ENCODE measurements at regions not wholly inside any gene's neighbourhood (a gene's known extent, or its start where the extent isn't known, plus 50 kb on each side); places are given as distances from the start of the nearest gene placed in this dataset.

- no peak for TF ChIP-seq TCF7L2 (IDR thresholded peaks at IDR 0.05; ENCODE audit: low read depth, low read length)
- TF ChIP-seq REST (IDR thresholded peaks at IDR 0.05; ENCODE audit: insufficient read depth in 1 of 2, low read depth in 2 of 2, low read length in 1 of 2): no peak
- no peak for TF ChIP-seq CTCF (IDR thresholded peaks at IDR 0.05)
- TF ChIP-seq SIN3A (IDR thresholded peaks at IDR 0.05; ENCODE audit: borderline replicate concordance, insufficient read depth, low read depth, low read length): no peak
- no peak for TF ChIP-seq POLR2AphosphoS5 (IDR thresholded peaks at IDR 0.05; ENCODE audit: low read depth, low read length)
- H3K4me3 ChIP-seq (ENCODE audit: low read depth in 2 of 2, low read length in 2 of 2): no peak overlapping the region
- no peaks in the 10 kb centered on the region for H3K4me1 ChIP-seq (ENCODE audit: control insufficient read depth, insufficient read depth, low read length)
- DNase-seq (ENCODE audit: low read depth, low spot score) (no peak), ATAC-seq (no peak)
- no peaks in the 10 kb centered on the region for H3K36me3 ChIP-seq (ENCODE audit: control insufficient read depth, insufficient read depth, low read length)
- no TSS peak for BruUV-seq (replicated peaks)
- ChIA-PET POLR2A (no interaction called here), CTCF (no interaction called here)
- intact Hi-C loops (cut with micrococcal nuclease; ENCODE audit: unreplicated experiment) (no loop called here), in situ Hi-C loops (cut with HindIII; ENCODE audit: low pct_unique_long_range_greater_than_20kb, low sequenced_read_pairs) (no loop called here)
- no peak overlapping the region for H3K27ac ChIP-seq (ENCODE audit: low read length)
- H3K9me3 ChIP-seq (ENCODE audit: control insufficient read depth, insufficient read depth, low read depth, low read length): no peaks in the 10 kb centered on the region
- no peaks in the 10 kb centered on the region for H3K27me3 ChIP-seq (ENCODE audit: control insufficient read depth, insufficient read depth, low read length)
Observed at GRCh38 chr14:101501858-101502615, 59.3 kb upstream of the DIO3 start.

- ATAC-seq (no peak), DNase-seq (ENCODE audit: low read depth, low spot score) (no peak)
- no peak for TF ChIP-seq CTCF (IDR thresholded peaks at IDR 0.05)
- no peak for TF ChIP-seq TCF7L2 (IDR thresholded peaks at IDR 0.05; ENCODE audit: low read depth, low read length)
- no peak for TF ChIP-seq POLR2AphosphoS5 (IDR thresholded peaks at IDR 0.05; ENCODE audit: low read depth, low read length)
- TF ChIP-seq SIN3A (IDR thresholded peaks at IDR 0.05; ENCODE audit: borderline replicate concordance, insufficient read depth, low read depth, low read length): no peak
- TF ChIP-seq REST (IDR thresholded peaks at IDR 0.05; ENCODE audit: insufficient read depth in 1 of 2, low read depth in 2 of 2, low read length in 1 of 2): no peak
- intact Hi-C loops (cut with micrococcal nuclease; ENCODE audit: unreplicated experiment): no loop called here
- CTCF ChIA-PET: no interaction called here
- no peaks in the 10 kb centered on the region for H3K4me1 ChIP-seq (ENCODE audit: control insufficient read depth, insufficient read depth, low read length)
- no peaks in the 10 kb centered on the region for H3K9me3 ChIP-seq (ENCODE audit: control insufficient read depth, insufficient read depth, low read depth, low read length)
- no peaks in the 10 kb centered on the region for H3K27me3 ChIP-seq (ENCODE audit: control insufficient read depth, insufficient read depth, low read length)
- no TSS peak for BruUV-seq (replicated peaks)
- in situ Hi-C loops (cut with HindIII; ENCODE audit: low pct_unique_long_range_greater_than_20kb, low sequenced_read_pairs): no loop called here
- H3K27ac ChIP-seq (ENCODE audit: low read length): no peak overlapping the region
- H3K36me3 ChIP-seq (ENCODE audit: control insufficient read depth, insufficient read depth, low read length): no peaks in the 10 kb centered on the region
- H3K4me3 ChIP-seq (ENCODE audit: low read depth in 2 of 2, low read length in 2 of 2): no peak overlapping the region
- POLR2A ChIA-PET: no interaction called here
Observed at GRCh38 chr14:101502761-101503392, 58.4 kb upstream of the DIO3 start.

Measured in Panc1 (cell line).